ENCODE measurements at regions not wholly inside any gene's neighbourhood (a gene's known extent, or its start where the extent isn't known, plus 50 kb on each side); places are given as distances from the start of the nearest gene placed in this dataset.

- no peak for TF ChIP-seq CTCF (IDR thresholded peaks at IDR 0.05)
- no peak for TF ChIP-seq EP300 (IDR thresholded peaks at IDR 0.05)
- no peak for TF ChIP-seq POLR2A (IDR thresholded peaks at IDR 0.05)
These were observed 106.2 kb upstream of the GPR141 start for GRCh38 chr7:37577412-37577811.
